ENCODE measurements at regions not wholly inside any gene's neighbourhood (a gene's known extent, or its start where the extent isn't known, plus 50 kb on each side); places are given as distances from the start of the nearest gene placed in this dataset.

DNA sequence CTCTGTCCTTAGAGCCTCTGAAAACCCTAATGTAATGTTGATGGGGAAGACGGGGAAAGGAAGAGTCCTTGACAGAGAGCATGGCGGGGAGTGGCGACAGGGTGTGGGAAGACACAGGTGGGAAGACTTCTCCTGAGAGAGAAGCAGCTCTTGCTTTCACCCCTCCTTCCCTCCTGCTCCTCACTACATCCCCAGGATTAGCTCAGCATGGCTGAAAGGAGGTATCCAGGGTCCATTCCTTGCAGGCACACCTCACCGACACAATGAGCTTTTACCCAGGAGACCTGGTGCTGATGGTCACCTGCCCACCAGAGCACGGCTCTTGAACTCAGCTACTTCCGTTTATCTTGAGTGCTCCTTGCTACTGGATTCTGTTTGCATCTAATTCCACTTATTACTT, 469.3 kb downstream of the CDH26 start:
- no peak for FAIRE-seq
- Histone ChIP-seq H3K4me1 (ENCODE audit: control insufficient read depth in 2 of 3, insufficient read depth in 2 of 3, low read depth in 1 of 3, low read length in 3 of 3) (no peaks in the 10 kb centered on the region), H3K4me3 (ENCODE audit: low read length in 3 of 3) (no peak overlapping the region), H3K27ac (ENCODE audit: low read depth in 2 of 2, low read length in 2 of 2) (no peak overlapping the region), H3K9ac (ENCODE audit: low read length in 3 of 3) (no peak overlapping the region), H3K9me3 (ENCODE audit: control insufficient read depth in 2 of 3, insufficient read depth in 1 of 3, low read length in 3 of 3) (no peaks in the 10 kb centered on the region), H3K36me3 (ENCODE audit: control insufficient read depth in 2 of 3, insufficient read depth in 3 of 3, low read length in 3 of 3) (no peaks in the 10 kb centered on the region), H3K27me3 (ENCODE audit: control insufficient read depth, insufficient read depth, low read length) (no peaks in the 10 kb centered on the region)
- intact Hi-C loops (cut with DNase I), result no loop called here
- DNase-seq, result no peak
- TF ChIP-seq, protein P1, sequence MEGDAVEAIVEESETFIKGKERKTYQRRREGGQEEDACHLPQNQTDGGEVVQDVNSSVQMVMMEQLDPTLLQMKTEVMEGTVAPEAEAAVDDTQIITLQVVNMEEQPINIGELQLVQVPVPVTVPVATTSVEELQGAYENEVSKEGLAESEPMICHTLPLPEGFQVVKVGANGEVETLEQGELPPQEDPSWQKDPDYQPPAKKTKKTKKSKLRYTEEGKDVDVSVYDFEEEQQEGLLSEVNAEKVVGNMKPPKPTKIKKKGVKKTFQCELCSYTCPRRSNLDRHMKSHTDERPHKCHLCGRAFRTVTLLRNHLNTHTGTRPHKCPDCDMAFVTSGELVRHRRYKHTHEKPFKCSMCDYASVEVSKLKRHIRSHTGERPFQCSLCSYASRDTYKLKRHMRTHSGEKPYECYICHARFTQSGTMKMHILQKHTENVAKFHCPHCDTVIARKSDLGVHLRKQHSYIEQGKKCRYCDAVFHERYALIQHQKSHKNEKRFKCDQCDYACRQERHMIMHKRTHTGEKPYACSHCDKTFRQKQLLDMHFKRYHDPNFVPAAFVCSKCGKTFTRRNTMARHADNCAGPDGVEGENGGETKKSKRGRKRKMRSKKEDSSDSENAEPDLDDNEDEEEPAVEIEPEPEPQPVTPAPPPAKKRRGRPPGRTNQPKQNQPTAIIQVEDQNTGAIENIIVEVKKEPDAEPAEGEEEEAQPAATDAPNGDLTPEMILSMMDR (IDR thresholded peaks at IDR 0.05; ENCODE audit: borderline replicate concordance, extremely low read depth, insufficient read depth), result no peak

DNA sequence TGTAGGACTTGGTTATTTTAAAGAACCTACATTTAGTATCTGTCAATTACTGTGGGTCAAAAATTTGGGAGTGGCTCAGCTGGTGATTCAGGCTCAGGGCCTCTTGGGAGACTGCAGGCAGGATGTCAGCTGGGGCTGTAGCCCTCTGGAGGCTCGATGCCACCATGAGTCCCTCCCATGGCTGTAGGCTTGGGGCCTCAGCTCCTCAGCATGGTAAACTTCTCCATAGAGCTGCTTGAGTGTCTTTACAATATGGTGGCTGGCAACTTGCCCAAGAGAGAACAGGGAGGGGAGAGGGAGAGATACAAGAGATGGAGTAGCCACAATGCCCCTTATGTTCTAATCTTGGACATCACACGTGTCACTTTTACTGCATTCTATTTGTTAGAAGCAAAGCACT, 470.4 kb downstream of the CDH26 start:
- no peaks in the 10 kb centered on the region for H3K4me1 ChIP-seq (ENCODE audit: control insufficient read depth in 2 of 3, insufficient read depth in 2 of 3, low read depth in 1 of 3, low read length in 3 of 3)
- FAIRE-seq, result no peak
- H3K27me3 ChIP-seq (ENCODE audit: control insufficient read depth, insufficient read depth, low read length), result no peaks in the 10 kb centered on the region
- intact Hi-C loops (cut with DNase I), result no loop called here
- H3K27ac ChIP-seq (ENCODE audit: low read depth in 2 of 2, low read length in 2 of 2), result no peak overlapping the region
- TF ChIP-seq, protein P1 (IDR thresholded peaks at IDR 0.05; ENCODE audit: borderline replicate concordance, extremely low read depth, insufficient read depth), result no peak
- DNase-seq, result no peak
- no peak overlapping the region for H3K9ac ChIP-seq (ENCODE audit: low read length in 3 of 3)
- no peak overlapping the region for H3K4me3 ChIP-seq (ENCODE audit: low read length in 3 of 3)
- H3K9me3 ChIP-seq (ENCODE audit: control insufficient read depth in 2 of 3, insufficient read depth in 1 of 3, low read length in 3 of 3), result no peaks in the 10 kb centered on the region
- H3K36me3 ChIP-seq (ENCODE audit: control insufficient read depth in 2 of 3, insufficient read depth in 3 of 3, low read length in 3 of 3), result no peaks in the 10 kb centered on the region

DNA sequence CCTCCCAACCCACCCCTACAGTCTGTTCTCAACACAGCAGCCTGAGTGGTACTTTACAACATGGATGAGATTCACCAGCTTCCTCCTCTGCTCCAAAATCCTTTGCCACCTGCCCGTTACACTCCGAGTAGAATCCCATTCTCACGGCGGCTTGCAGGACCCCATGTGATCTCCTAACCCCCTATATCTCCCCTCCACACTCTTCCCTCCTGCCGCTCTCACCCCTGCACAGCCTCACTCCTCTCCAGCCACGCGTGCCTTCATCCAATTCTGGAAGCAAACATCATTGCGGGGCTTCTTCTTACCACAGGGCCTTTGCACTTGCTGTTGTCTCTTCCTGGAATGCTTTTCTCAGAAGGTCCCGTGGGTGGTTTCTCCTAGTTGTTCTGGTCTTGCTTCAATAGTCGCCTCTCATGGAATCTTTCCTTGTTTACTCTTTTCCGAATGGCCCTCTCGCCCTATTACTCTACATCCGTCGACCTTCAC, 472.3 kb downstream of the CDH26 start:
- no peaks in the 10 kb centered on the region for H3K36me3 ChIP-seq (ENCODE audit: control insufficient read depth in 2 of 3, insufficient read depth in 3 of 3, low read length in 3 of 3)
- intact Hi-C loops (cut with DNase I), result no loop called here
- no peak overlapping the region for H3K9ac ChIP-seq (ENCODE audit: low read length in 3 of 3)
- H3K4me1 ChIP-seq (ENCODE audit: control insufficient read depth in 2 of 3, insufficient read depth in 2 of 3, low read depth in 1 of 3, low read length in 3 of 3), result no peaks in the 10 kb centered on the region
- no peak overlapping the region for H3K27ac ChIP-seq (ENCODE audit: low read depth in 2 of 2, low read length in 2 of 2)
- TF ChIP-seq, protein P1 (IDR thresholded peaks at IDR 0.05; ENCODE audit: borderline replicate concordance, extremely low read depth, insufficient read depth), result no peak
- no peaks in the 10 kb centered on the region for H3K9me3 ChIP-seq (ENCODE audit: control insufficient read depth in 2 of 3, insufficient read depth in 1 of 3, low read length in 3 of 3)
- H3K4me3 ChIP-seq (ENCODE audit: low read length in 3 of 3), result no peak overlapping the region
- no peaks in the 10 kb centered on the region for H3K27me3 ChIP-seq (ENCODE audit: control insufficient read depth, insufficient read depth, low read length)
- FAIRE-seq (no peak), DNase-seq (no peak)

DNA sequence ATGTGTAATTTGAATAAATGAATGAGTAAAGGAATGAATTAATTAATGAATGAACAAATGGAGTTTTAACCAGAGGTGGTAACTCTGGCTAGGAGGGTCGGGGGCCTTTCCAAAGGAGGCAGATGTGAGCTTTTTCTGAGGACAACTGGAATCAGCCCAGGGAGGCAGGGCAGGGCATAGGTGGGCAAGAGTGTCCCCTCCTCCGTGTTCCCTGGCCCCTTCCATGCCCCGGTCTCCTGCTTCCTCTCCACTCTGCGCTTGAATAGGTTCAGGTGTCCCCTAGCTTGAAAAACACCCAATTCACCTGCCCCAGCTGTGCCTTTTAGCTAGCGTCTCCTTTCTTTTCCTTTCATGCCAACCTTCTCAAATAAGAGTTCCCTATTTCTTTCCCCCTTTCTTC, 473.1 kb downstream of the CDH26 start:
- intact Hi-C loops (cut with DNase I), result no loop called here
- no peaks in the 10 kb centered on the region for H3K4me1 ChIP-seq (ENCODE audit: control insufficient read depth in 2 of 3, insufficient read depth in 2 of 3, low read depth in 1 of 3, low read length in 3 of 3)
- no peaks in the 10 kb centered on the region for H3K9me3 ChIP-seq (ENCODE audit: control insufficient read depth in 2 of 3, insufficient read depth in 1 of 3, low read length in 3 of 3)
- FAIRE-seq (no peak), DNase-seq (no peak)
- no peak overlapping the region for H3K9ac ChIP-seq (ENCODE audit: low read length in 3 of 3)
- no peaks in the 10 kb centered on the region for H3K27me3 ChIP-seq (ENCODE audit: control insufficient read depth, insufficient read depth, low read length)
- no peak overlapping the region for H3K4me3 ChIP-seq (ENCODE audit: low read length in 3 of 3)
- no peak overlapping the region for H3K27ac ChIP-seq (ENCODE audit: low read depth in 2 of 2, low read length in 2 of 2)
- H3K36me3 ChIP-seq (ENCODE audit: control insufficient read depth in 2 of 3, insufficient read depth in 3 of 3, low read length in 3 of 3), result no peaks in the 10 kb centered on the region
- TF ChIP-seq, protein P1 (IDR thresholded peaks at IDR 0.05; ENCODE audit: borderline replicate concordance, extremely low read depth, insufficient read depth), result no peak

All from kidney (tissue), 13 donors.